Neuronal stem cell (in vitro differentiated cells): ENCODE measurements at regions not wholly inside any gene's neighbourhood (a gene's known extent, or its start where the extent isn't known, plus 50 kb on each side); places are given as distances from the start of the nearest gene placed in this dataset.

Source experiments
- DNase-seq: peaks from one replicate; pipeline ENCODE4 v3.0.0-alpha.2; 2013; ENCODE audit warnings: low spot score
- H2AFZ ChIP-seq: one replicate; pipeline ENCODE4 v1.6.1; 2013; ENCODE audit warnings: mild to moderate bottlenecking, low read length, inconsistent platforms
- H2AK5ac ChIP-seq: 2 replicates; pipeline ENCODE4 v1.6.1; 2013; ENCODE audit warnings: low read depth, mild to moderate bottlenecking, inconsistent platforms, low read length, moderate library complexity, mixed read lengths
- H2BK120ac ChIP-seq: 2 replicates; pipeline ENCODE4 v1.6.1; 2013; ENCODE audit warnings: low read depth, mild to moderate bottlenecking, inconsistent platforms, low read length, moderate library complexity, mixed read lengths
- H2BK12ac ChIP-seq: one replicate; pipeline ENCODE4 v1.6.1; 2013; ENCODE audit warnings: low read length, inconsistent platforms
- H2BK15ac ChIP-seq: 2 replicates; pipeline ENCODE4 v1.6.1; 2013; ENCODE audit warnings: mild to moderate bottlenecking, low read length, inconsistent platforms, mixed read lengths
- H2BK5ac ChIP-seq: one replicate; pipeline ENCODE4 v1.6.1; 2013; ENCODE audit warnings: inconsistent platforms, mild to moderate bottlenecking, low read length, moderate library complexity
- H3K14ac ChIP-seq: one replicate; pipeline ENCODE4 v1.6.1; 2013; ENCODE audit warnings: low read length, inconsistent platforms
- H3K18ac ChIP-seq: 2 replicates; pipeline ENCODE4 v1.6.1; 2013; ENCODE audit warnings: low read length, inconsistent platforms
- H3K23ac ChIP-seq: 2 replicates; pipeline ENCODE4 v1.6.1; 2013; ENCODE audit warnings: low read depth, mild to moderate bottlenecking, mixed read lengths, low read length, inconsistent platforms; ENCODE audit not compliant: poor library complexity
- H3K27ac ChIP-seq: replicated peaks from 3 replicates; pipeline ENCODE4 v1.5.1; 2013; ENCODE audit warnings: low read length, inconsistent platforms
- H3K27me3 ChIP-seq, 3 experiments: 2 replicates each; pipeline ENCODE4 v1.6.1; 2013; ENCODE audit warnings: low read length in 3 of 3, mild to moderate bottlenecking in 2 of 3, inconsistent platforms in 1 of 3, low read depth in 1 of 3, mixed read lengths in 1 of 3, moderate library complexity in 1 of 3; ENCODE audit not compliant: control insufficient read depth in 3 of 3, insufficient read depth in 3 of 3
- H3K36me3 ChIP-seq, 2 donors: replicated peaks in 1 of 2; 2 replicates each; pipeline ENCODE4 v1.6.1; 2013; ENCODE audit warnings: low read length in 2 of 2; ENCODE audit not compliant: control insufficient read depth in 2 of 2, insufficient read depth in 2 of 2
- H3K4ac ChIP-seq: 2 replicates; pipeline ENCODE4 v1.6.1; 2013; ENCODE audit warnings: inconsistent platforms, mild to moderate bottlenecking, low read length, moderate library complexity
- H3K4me1 ChIP-seq, 2 donors: 1 replicate in 1 of 2; 2 replicates in 1 of 2; pipeline ENCODE4 v1.6.1; 2013; ENCODE audit warnings: low read length in 2 of 2, low read depth in 1 of 2; ENCODE audit not compliant: control insufficient read depth in 2 of 2, insufficient read depth in 1 of 2
- H3K4me2 ChIP-seq: one replicate; pipeline ENCODE4 v1.6.1; 2013; ENCODE audit warnings: mild to moderate bottlenecking, low read length, inconsistent platforms; ENCODE audit not compliant: insufficient read depth, poor library complexity, severe bottlenecking
- H3K4me3 ChIP-seq, 2 donors: 2 replicates each; pipeline ENCODE4 v1.5.1; 2013; ENCODE audit warnings: low read length in 2 of 2, mild to moderate bottlenecking in 2 of 2, inconsistent platforms in 1 of 2, moderate library complexity in 1 of 2
- H3K79me1 ChIP-seq: one replicate; pipeline ENCODE4 v1.6.1; 2013; ENCODE audit warnings: low read depth, mild to moderate bottlenecking, inconsistent platforms, low read length, moderate library complexity
- H3K9ac ChIP-seq: one replicate; pipeline ENCODE4 v1.6.1; 2013; ENCODE audit warnings: mild to moderate bottlenecking, low read depth, low read length, inconsistent platforms; ENCODE audit not compliant: poor library complexity
- H3K9me3 ChIP-seq, 2 donors: replicated peaks in 1 of 2; 2 replicates each; pipeline versions ENCODE3 to v1.6.1; 2013; ENCODE audit warnings: low read length in 2 of 2, mild to moderate bottlenecking in 2 of 2, inconsistent platforms in 1 of 2, low read depth in 1 of 2, mixed read lengths in 1 of 2, moderate library complexity in 1 of 2; ENCODE audit not compliant: control insufficient read depth in 2 of 2, insufficient read depth in 1 of 2
- H4K8ac ChIP-seq: one replicate; pipeline ENCODE4 v1.6.1; 2013; ENCODE audit warnings: low read depth, mild to moderate bottlenecking, inconsistent platforms, low read length, moderate library complexity
- H4K91ac ChIP-seq: one replicate; pipeline ENCODE4 v1.6.1; 2013; ENCODE audit warnings: low read length, low read depth, mild to moderate bottlenecking, inconsistent platforms; ENCODE audit not compliant: poor library complexity
- WGBS, 2 donors: extraction: QIAGEN DNeasy Blood & Tissue Kit; methylation state at CpG; one replicate each; pipeline ENCODE4 v1.1.7; 2013; ENCODE audit warnings: missing lambda C conversion rate in 2 of 2, mixed read lengths in 1 of 2; ENCODE audit not compliant: insufficient read length in 2 of 2, insufficient replicate concordance in 1 of 2; ENCODE audit errors: extremely low coverage in 2 of 2; 5-methylcytosine and 5-hydroxymethylcytosine counted together

DNA sequence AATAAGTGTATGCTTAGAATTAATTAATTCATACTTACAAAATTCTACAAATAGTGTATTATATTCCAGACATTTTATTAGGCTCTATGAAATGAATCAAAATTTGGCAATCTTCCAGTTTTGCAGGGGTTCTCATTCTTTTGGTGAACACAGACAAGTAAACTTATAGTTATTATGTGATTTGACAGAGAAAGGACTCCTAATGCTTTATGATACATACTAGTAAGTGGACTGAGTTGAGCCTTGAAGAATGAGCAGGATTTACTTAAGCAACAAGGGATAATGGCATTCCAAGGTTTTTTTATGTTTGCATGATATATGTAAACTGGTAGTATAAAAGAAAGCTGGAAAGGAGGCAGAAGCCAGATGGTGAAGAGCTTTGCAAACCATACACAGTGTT is 145.7 kb upstream of the FERD3L start:
- H3K9me3 ChIP-seq = no peaks in the 10 kb centered on the region
- H3K27ac ChIP-seq = no peak overlapping the region
- H3K4me3 ChIP-seq = no peak overlapping the region
- H3K79me1 ChIP-seq = no peaks in the 10 kb centered on the region
- H2BK12ac ChIP-seq = no peak overlapping the region
- H4K8ac ChIP-seq = no peak overlapping the region
- no peak overlapping the region for H3K14ac ChIP-seq
- no peak overlapping the region for H3K9ac ChIP-seq
- no peak overlapping the region for H2AK5ac ChIP-seq
- no peak overlapping the region for H2BK15ac ChIP-seq
- H2BK5ac ChIP-seq = no peak overlapping the region
- no peak overlapping the region for H2BK120ac ChIP-seq
- no peak overlapping the region for H2AFZ ChIP-seq
- peaks cover 0 to 4% of the 10 kb centered on the region in 2 donors for H3K4me1 ChIP-seq
- no peak overlapping the region for H4K91ac ChIP-seq
- no peaks in the 10 kb centered on the region for H3K27me3 ChIP-seq
- no peak overlapping the region for H3K23ac ChIP-seq
- H3K4me2 ChIP-seq = no peak overlapping the region
- DNase-seq = no peak
- no peak overlapping the region for H3K4ac ChIP-seq
- H3K18ac ChIP-seq = no peak overlapping the region
- no peaks in the 10 kb centered on the region for H3K36me3 ChIP-seq

DNA sequence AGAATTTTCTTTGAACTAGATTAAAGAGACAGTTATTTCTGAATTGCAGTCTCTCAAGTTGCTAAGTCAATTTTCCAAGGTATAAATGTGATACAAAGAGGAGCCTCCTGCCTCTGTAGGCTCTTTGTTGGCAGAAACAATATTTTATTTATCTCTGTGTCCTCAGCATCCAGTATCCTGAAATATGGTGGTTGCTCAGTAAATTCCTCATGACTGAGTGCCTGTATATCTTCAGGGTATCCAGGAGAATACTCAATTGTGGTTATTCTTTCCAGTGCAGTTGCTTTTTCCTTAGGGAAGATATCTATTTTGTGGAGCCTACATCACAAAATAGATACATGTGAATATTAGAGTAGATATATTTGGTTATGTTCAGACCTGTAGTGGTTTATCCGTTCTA is 144.8 kb upstream of the FERD3L start:
- Histone ChIP-seq H3K27me3 (no peaks in the 10 kb centered on the region), H3K9me3 (no peaks in the 10 kb centered on the region), H4K91ac (no peak overlapping the region), H2AK5ac (no peak overlapping the region), H2BK120ac (no peak overlapping the region), H3K4me1 (peaks cover 0 to 4% of the 10 kb centered on the region in 2 donors), H3K18ac (no peak overlapping the region), H3K36me3 (no peaks in the 10 kb centered on the region), H2AFZ (no peak overlapping the region), H4K8ac (no peak overlapping the region), H2BK12ac (no peak overlapping the region), H3K23ac (no peak overlapping the region), H2BK15ac (no peak overlapping the region), H3K4ac (no peak overlapping the region), H3K27ac (no peak overlapping the region), H3K9ac (no peak overlapping the region), H2BK5ac (no peak overlapping the region), H3K4me3 (no peak overlapping the region), H3K14ac (no peak overlapping the region), H3K79me1 (no peaks in the 10 kb centered on the region), H3K4me2 (no peak overlapping the region)
- DNase-seq = no peak
- WGBS, 2 donors = no CpG with 5 or more reads among the region's 1 CpG

- no peak overlapping the region for H4K91ac ChIP-seq
- H2BK120ac ChIP-seq = no peak overlapping the region
- no peak overlapping the region for H3K23ac ChIP-seq
- H3K79me1 ChIP-seq = no peaks in the 10 kb centered on the region
- no peak overlapping the region for H4K8ac ChIP-seq
- no peak overlapping the region for H2AFZ ChIP-seq
- no peak overlapping the region for H3K18ac ChIP-seq
- DNase-seq = no peak
- WGBS, 2 donors = no CpG with 5 or more reads among the region's 3 CpGs
- H3K4ac ChIP-seq = no peak overlapping the region
- no peak overlapping the region for H3K4me2 ChIP-seq
- H3K14ac ChIP-seq = no peak overlapping the region
- no peak overlapping the region for H2BK12ac ChIP-seq
- no peak overlapping the region for H2BK5ac ChIP-seq
- H3K9ac ChIP-seq = no peak overlapping the region
- H2AK5ac ChIP-seq = no peak overlapping the region
- no peaks in the 10 kb centered on the region for H3K4me1 ChIP-seq
- no peak overlapping the region for H2BK15ac ChIP-seq
- no peaks in the 10 kb centered on the region for H3K9me3 ChIP-seq
- H3K27me3 ChIP-seq = no peaks in the 10 kb centered on the region
- H3K4me3 ChIP-seq = no peak overlapping the region
- H3K36me3 ChIP-seq = no peaks in the 10 kb centered on the region
- no peak overlapping the region for H3K27ac ChIP-seq
These were observed 139.5 kb upstream of the FERD3L start for GRCh38 chr7:19284596-19285300.

DNA sequence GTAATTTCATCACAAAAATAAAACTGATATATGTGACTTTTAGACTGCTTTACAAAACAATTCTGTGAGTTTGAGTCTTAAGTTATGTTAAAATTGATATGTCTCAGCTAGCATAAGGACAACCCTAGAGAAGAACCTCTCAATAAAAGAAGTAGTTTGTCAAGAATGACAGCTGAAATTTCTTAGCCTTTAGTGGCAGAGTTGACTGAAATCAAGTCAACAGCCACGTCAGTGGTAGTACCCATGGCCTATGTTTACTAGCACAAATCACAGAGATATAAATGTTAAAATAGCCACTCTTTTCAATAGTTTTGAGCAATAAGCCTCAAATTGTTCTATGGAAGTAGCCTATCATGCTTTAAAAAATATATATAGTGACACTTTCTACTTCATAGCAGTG is 138.9 kb upstream of the FERD3L start:
- H2AFZ ChIP-seq = no peak overlapping the region
- no peaks in the 10 kb centered on the region for H3K36me3 ChIP-seq
- H3K4me3 ChIP-seq = no peak overlapping the region
- H3K4me1 ChIP-seq = no peaks in the 10 kb centered on the region
- H3K9me3 ChIP-seq = no peaks in the 10 kb centered on the region
- no peak for DNase-seq
- H3K79me1 ChIP-seq = no peaks in the 10 kb centered on the region
- no peak overlapping the region for H3K23ac ChIP-seq
- no peak overlapping the region for H2BK12ac ChIP-seq
- H3K4ac ChIP-seq = no peak overlapping the region
- no peak overlapping the region for H3K18ac ChIP-seq
- H3K14ac ChIP-seq = no peak overlapping the region
- H2BK15ac ChIP-seq = no peak overlapping the region
- no peak overlapping the region for H4K91ac ChIP-seq
- H2AK5ac ChIP-seq = no peak overlapping the region
- no peaks in the 10 kb centered on the region for H3K27me3 ChIP-seq
- H4K8ac ChIP-seq = no peak overlapping the region
- H3K27ac ChIP-seq = no peak overlapping the region
- H3K9ac ChIP-seq = no peak overlapping the region
- no peak overlapping the region for H2BK120ac ChIP-seq
- H3K4me2 ChIP-seq = no peak overlapping the region
- no CpG with 5 or more reads among the region's 1 CpG for WGBS, 2 donors
- no peak overlapping the region for H2BK5ac ChIP-seq
